ENCODE measurements at regions not wholly inside any gene's neighbourhood (a gene's known extent, or its start where the extent isn't known, plus 50 kb on each side); places are given as distances from the start of the nearest gene placed in this dataset.

DNA sequence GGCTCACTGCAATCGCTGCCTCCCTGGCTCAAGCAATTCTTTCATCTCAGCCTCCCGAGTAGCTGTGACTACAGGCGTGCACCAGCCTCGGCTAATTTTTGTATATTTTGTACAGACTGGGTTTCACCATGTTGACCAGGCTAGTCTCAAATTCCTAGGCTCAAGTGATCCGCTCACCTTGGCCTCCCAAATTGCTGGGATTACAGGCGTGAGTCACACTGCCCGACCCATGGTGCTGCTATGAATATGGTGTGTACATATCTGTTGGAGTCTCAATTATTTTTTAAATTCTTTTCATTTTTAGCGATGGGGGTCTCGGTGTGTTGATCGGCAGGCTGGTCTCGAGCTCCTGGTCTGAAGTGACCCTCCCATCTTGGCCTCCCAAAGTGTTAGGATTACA is 78.0 kb upstream of the PRKX start:
- Histone ChIP-seq H3K27me3 (ENCODE audit: control insufficient read depth in 2 of 2, insufficient read depth in 2 of 2, low read length in 2 of 2) (peaks cover 0 to 2% of the 10 kb centered on the region in 2 experiments), H3K4me3 (replicated peaks in 1 of 3; ENCODE audit: insufficient read depth in 1 of 3, low read depth in 1 of 3, low read length in 3 of 3) (no peak overlapping the region), H3K36me3 (ENCODE audit: control insufficient read depth in 2 of 2, extremely low read depth in 1 of 2, insufficient read depth in 2 of 2, low read length in 2 of 2) (no peaks in the 10 kb centered on the region), H3K9me1 (replicated peaks; ENCODE audit: control insufficient read depth, extremely low read depth, insufficient read depth, low read length) (no peaks in the 10 kb centered on the region), H3K9ac (replicated peaks; ENCODE audit: extremely low read depth, insufficient read depth, low read length) (no peak overlapping the region), H4K20me1 (replicated peaks; ENCODE audit: control insufficient read depth, extremely low read depth, insufficient read depth, low read length) (no peaks in the 10 kb centered on the region), H3K9me3 (replicated peaks; ENCODE audit: control insufficient read depth, insufficient read depth, low read length) (no peaks in the 10 kb centered on the region), H3K4me2 (ENCODE audit: insufficient read depth, low read length) (no peak overlapping the region), H3K27ac (ENCODE audit: insufficient read depth, low read depth, low read length) (no peak overlapping the region), H3K79me2 (ENCODE audit: control insufficient read depth, insufficient read depth, low read length) (no peaks in the 10 kb centered on the region), H3K4me1 (ENCODE audit: control insufficient read depth, extremely low read depth, insufficient read depth, low read length) (no peaks in the 10 kb centered on the region), H2AFZ (ENCODE audit: low read depth, low read length) (no peak overlapping the region)
- FAIRE-seq (peak; percentile 40), DNase-seq (ENCODE audit: low read depth, low spot score) (no peak)
- intact Hi-C loops (cut with micrococcal nuclease) (no loop called here), dilution Hi-C loops (cut with MboI; ENCODE audit: extremely low pct_ligation_motif_present, low sequenced_read_pairs) (no loop called here)
- BruUV-seq (replicated peaks), result no TSS peak
- TF ChIP-seq MYC (IDR thresholded peaks at IDR 0.05; ENCODE audit: low read depth, low read length) (no peak), MAX (IDR thresholded peaks at IDR 0.05; ENCODE audit: insufficient read depth, insufficient read length) (no peak), EZH2 (IDR thresholded peaks at IDR 0.05; ENCODE audit: borderline replicate concordance, low read depth, low read length, severe bottlenecking) (no peak), POLR2A (IDR thresholded peaks at IDR 0.05; ENCODE audit: low read depth, low read length) (no peak), POLR2AphosphoS5 (IDR thresholded peaks at IDR 0.05; ENCODE audit: insufficient read depth, low read depth, low read length) (no peak), GATA2 (IDR thresholded peaks at IDR 0.05; ENCODE audit: insufficient read depth, insufficient read length, low read depth, low read length) (no peak), JUN (IDR thresholded peaks at IDR 0.05; ENCODE audit: borderline replicate concordance, insufficient read depth, insufficient read length, low read depth) (no peak), FOS (IDR thresholded peaks at IDR 0.05; ENCODE audit: borderline replicate concordance, insufficient read depth, low read length) (no peak)
- TF ChIP-seq, protein P1, sequence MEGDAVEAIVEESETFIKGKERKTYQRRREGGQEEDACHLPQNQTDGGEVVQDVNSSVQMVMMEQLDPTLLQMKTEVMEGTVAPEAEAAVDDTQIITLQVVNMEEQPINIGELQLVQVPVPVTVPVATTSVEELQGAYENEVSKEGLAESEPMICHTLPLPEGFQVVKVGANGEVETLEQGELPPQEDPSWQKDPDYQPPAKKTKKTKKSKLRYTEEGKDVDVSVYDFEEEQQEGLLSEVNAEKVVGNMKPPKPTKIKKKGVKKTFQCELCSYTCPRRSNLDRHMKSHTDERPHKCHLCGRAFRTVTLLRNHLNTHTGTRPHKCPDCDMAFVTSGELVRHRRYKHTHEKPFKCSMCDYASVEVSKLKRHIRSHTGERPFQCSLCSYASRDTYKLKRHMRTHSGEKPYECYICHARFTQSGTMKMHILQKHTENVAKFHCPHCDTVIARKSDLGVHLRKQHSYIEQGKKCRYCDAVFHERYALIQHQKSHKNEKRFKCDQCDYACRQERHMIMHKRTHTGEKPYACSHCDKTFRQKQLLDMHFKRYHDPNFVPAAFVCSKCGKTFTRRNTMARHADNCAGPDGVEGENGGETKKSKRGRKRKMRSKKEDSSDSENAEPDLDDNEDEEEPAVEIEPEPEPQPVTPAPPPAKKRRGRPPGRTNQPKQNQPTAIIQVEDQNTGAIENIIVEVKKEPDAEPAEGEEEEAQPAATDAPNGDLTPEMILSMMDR (IDR thresholded peaks at IDR 0.05; ENCODE audit: extremely low read depth in 1 of 2, insufficient read depth in 1 of 2, low read depth in 1 of 2, low read length in 2 of 2), result no peak
- CTCF ChIA-PET, result no interaction called here
- POLR2A ChIA-PET, result no interaction called here
